Fibroblast of skin of back (primary cell): ENCODE measurements at regions not wholly inside any gene's neighbourhood (a gene's known extent, or its start where the extent isn't known, plus 50 kb on each side); places are given as distances from the start of the nearest gene placed in this dataset.
"Not testable (repeated sequence)": the region's sequence is repeated elsewhere in the genome, so short reads cannot be mapped to it uniquely, and the experiment has no call there.

Source experiments
- DNase-seq: peaks from one replicate; pipeline ENCODE4 v3.0.0-alpha.2; 2013

- DNase-seq: not testable (repeated sequence)
These were observed 87.8 kb downstream of the TENT5D start for GRCh38 chrX:80508083-80508482.

DNA sequence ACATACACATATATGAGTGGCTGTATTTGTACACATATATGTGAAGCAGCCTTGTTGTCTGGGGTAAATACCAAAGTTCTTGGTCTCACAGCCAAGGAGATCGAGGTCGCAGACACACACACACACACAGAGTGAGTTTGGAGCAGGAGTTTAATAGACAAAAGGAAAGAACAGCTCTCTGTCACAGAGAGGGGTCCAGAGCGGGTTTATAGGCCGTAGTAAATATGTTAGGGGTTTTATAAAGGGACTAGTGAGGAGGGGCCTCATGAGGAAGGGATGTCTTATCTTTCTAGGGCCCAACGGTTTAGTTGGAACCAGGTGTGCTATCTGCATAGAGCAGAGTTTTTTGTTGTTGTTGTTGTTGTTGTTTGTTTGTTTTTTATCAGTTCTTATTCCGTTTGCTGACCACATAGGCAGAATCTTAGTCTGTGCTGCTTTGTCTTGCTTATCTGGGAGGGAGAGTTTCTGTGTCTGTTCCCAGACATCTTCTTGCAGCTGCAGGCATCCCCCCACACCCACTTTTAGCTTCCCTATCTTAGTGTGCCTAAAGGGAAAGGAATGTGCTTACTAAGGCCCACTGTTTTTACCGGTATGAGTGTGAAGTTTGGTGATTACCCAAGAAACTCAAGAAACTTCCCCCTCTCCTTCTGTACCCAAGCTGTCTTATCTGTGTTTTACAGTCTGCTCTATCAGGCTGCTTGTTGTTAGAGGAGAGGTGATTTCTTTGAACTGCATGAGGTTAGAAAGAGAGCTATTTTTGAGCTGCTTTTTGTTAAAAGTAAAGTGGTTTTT, 91.9 kb downstream of the TENT5D start:
- DNase-seq: peak; percentile 1

GRCh38 chrX:80512924-80513323, 92.7 kb downstream of the TENT5D start:
- DNase-seq: no peak

DNA sequence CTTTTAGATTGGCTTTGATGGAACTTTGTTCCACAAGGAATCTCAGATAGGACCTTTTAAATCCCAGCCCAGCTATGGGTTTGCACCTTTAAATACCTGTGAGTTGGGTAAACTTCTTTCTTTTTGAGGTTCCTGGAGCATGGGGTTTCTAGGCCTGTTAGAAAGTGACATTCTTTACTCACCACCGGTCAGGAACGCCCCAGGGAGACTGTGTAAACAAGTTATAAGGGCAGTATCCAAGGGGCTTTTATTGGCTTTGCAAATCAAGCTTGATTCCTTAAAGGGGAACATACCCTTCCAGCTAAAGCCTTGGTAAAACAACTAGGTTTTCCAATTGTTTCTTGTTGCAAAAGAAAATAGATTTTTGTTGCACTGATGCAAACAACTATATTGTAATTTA, 93.4 kb downstream of the TENT5D start:
- DNase-seq: no peak

GRCh38 chrX:80537096-80537495, 116.8 kb downstream of the TENT5D start:
- no peak for DNase-seq

DNA sequence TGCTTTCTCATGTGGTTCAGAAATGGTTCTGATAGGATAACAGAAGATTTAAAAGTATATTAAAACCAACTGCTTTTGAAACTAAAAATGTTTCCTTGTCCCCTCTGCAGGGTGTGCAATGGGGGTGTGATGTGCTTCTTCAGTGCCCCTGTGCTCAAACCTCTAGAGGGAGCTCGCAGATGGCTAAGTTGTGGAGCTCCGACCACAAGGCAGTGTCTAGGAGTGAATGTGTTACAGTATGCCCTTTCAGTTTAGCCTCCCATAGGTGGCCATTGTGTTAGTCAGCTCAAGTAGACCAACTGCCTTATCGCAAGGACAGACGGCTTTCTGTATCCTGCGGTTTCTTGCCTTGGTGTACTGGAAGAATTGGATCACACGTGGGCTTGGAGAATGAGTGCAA, 130.5 kb downstream of the TENT5D start:
- DNase-seq: no peak

- DNase-seq: no peak
These were observed 135.9 kb downstream of the TENT5D start for GRCh38 chrX:80556148-80556547.

DNA sequence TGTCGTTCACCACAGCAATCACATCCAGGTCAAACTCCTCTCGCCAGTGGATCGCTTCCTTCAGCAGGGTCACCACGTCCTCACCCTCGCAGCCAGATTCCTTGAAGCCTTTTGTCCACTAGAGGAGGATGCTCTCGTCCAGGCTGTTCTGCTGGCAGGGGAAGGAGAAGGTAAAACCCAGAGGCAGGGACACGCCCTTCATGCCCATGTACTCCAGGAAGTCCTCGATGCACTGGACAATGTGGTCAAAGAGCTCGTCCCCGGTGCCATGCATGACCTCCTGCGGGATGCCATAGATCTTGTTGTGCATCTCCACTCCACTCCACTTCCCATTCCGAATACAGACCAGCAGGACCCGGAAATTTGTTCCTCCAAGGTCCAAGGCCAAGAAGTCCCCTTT, 152.4 kb downstream of the TENT5D start:
- DNase-seq: no peak

- no peak for DNase-seq
These were observed 153.0 kb downstream of the TENT5D start for GRCh38 chrX:80573275-80573674.

DNA sequence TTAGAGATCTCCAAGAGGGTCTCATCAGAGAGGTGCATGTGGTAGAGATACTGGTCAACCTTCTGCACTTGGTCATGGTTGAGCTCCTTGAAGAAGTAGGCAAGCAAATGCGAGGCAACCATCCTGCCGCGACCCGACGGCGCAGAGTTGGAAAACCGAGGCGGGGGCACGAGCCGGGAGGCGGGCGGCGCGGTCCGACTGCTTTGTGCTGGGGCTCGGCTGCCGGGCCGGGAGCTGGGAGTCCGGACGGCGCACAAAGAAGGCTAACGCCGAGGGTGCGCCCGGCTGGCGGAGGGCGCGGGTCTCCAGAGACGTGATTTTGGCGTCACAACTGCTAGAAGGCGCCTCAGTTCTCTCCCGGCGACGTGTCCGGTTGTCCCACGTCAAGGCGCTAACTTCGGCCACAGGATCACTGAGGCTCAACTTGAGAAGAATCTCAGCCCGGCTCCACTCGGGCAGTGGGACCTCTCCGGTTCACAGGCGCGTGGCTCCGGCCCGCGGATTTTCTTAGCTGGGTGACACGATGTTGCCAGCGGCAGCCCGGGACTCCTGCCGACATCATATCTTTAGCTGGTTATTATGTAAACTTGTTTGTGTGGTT, 154.3 kb downstream of the TENT5D start:
- not testable (repeated sequence) for DNase-seq

DNA sequence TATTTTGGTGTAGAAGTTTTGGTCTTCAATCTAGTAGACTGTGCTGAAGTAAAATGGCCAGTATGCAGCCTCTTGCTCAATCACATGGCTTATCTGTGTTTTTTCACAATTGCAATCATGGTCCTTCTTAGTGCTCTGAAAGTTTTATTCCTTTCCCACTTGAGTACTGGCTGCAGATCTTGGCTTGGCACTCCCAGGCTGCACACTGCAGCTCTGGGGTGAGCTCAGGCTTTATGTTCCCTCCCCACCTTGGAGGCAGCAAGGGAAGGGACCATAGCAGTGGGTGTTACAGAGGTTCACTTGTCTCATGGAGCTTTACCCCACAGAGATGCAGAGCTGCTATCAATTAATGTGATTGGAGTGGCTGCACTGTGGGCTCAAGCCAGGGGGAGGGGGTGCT, 156.0 kb downstream of the TENT5D start:
- DNase-seq: no peak

GRCh38 chrX:80576806-80577533, 156.7 kb downstream of the TENT5D start:
- DNase-seq: no peak

DNA sequence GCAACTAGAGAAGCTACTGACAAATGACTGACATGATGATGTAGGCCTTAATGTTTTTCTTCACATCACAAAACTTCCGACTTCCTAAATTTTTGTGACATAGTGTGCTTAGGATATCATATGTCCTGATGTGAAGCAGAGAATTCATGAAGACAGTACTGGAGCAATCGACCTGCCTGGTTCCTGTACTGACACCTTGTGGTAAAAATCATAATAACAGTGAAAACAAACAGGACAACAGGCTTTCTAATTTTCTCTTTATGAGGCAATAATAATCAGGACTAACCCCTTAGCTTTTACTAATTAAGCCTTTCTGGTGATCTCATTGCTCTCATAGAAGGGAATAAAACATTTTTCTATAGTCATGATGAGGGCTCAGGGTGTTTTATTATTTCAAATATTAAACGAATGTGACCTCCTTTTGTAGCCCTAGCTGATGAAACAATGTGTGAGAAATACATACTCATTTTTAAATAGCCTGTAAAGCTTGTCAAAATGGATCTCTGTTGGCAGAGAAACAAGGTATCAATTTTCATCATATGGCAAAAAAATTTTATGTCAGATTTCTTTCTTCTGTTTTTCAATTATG, 158.4 kb downstream of the TENT5D start:
- peak; percentile 0 for DNase-seq

DNA sequence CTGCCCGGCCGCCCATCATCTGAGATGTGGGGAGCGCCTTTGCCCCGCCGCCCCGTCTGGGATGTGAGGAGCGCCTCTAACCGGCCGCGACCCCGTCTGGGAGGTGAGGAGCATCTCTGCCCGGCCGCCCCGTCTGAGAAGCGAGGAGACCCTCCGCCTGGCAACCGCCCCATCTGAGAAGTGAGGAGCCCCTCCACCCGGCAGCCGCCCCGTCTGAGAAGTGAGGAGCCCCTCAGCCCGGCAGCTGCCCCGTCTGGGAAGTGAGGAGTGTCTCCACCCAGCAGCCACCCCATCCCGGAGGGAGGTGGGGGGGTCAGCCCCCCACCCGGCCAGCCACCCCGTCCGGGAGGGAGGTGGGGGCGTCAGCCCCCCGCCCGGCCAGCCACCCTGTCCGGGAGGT, 170.7 kb downstream of the TENT5D start:
- not testable (repeated sequence) for DNase-seq

DNA sequence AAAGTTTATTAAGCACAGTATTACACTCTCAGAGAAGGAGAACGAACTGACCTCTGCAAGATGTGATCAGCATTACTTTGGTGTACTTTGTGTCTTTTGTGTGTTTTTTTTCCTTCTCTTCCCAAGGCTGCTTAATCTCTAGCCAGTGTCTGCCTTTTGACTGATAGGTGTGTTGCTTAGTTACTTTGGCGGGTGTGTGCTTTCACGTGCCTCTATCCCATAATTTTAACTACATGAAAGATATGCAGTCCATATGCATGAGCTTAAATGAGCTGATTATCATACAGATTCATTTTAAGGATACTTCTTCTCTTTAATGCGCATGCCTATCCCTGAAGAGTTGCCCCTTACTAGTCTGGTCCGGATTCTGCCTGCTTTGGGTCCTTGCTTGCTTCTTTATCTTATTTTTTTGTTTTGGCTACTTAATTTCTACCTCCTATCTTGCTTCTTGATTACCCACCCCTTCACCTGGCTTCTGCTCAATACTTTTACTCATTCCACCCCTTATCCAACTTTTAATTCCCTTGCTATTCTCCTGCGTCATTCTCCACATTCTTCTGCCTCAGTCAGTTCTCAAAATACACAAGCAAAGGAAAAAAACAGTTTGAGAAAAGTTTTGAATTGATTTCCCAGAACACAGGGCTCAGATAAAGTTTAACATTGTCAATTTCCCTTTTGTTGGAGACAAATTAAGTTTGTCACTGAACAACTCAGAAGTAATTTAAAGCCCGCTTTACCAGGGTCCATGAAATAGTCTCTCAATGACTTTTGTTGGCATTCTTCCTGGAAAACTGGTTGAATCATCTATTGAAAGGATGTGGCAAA, 182.0 kb downstream of the TENT5D start:
- no peak for DNase-seq
